ENCODE measurements at regions not wholly inside any gene's neighbourhood (a gene's known extent, or its start where the extent isn't known, plus 50 kb on each side); places are given as distances from the start of the nearest gene placed in this dataset.

DNA sequence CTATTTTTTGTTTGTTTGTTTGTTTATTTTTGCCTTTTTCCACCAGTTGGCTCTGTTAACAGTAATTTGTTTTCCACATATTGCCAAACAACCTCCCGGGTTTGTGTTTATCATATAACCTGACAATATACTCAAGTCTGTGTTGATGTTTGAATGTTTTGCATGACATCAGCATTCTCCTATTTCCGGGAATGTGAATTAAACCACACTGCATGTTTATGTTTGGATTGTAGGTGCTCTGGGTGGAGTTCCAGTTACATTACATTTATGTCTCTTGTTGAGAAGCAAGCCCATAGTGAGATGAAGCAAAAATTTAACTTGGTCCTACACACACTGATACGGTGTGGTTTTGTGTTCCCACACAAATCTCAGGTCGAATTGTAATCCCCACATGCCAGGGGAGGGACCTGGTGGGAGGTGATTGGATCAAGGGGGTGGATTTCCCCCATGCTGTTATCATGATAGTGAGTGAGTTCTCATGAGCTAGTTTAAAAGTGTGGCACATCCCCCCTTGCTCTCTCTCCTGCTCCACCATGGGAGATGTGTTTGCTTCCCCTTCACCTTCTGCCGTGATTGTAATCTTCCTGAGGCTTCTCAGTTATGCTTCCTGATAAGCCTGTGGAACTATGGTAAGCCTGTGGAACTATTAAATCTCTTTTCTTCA lies 54.4 kb upstream of the CLNK start (continued):
- TF ChIP-seq, protein P1, sequence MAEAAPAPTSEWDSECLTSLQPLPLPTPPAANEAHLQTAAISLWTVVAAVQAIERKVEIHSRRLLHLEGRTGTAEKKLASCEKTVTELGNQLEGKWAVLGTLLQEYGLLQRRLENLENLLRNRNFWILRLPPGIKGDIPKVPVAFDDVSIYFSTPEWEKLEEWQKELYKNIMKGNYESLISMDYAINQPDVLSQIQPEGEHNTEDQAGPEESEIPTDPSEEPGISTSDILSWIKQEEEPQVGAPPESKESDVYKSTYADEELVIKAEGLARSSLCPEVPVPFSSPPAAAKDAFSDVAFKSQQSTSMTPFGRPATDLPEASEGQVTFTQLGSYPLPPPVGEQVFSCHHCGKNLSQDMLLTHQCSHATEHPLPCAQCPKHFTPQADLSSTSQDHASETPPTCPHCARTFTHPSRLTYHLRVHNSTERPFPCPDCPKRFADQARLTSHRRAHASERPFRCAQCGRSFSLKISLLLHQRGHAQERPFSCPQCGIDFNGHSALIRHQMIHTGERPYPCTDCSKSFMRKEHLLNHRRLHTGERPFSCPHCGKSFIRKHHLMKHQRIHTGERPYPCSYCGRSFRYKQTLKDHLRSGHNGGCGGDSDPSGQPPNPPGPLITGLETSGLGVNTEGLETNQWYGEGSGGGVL (tag by site-specific recombination; IDR thresholded peaks at IDR 0.05) = 0 out of 2 replicates have a peak, but pooled peaks have one; percentile 22
- TF ChIP-seq ZNF473 (tag by site-specific recombination; IDR thresholded peaks at IDR 0.05) = no peak
- TF ChIP-seq TCF7L2 (IDR thresholded peaks at IDR 0.05; ENCODE audit: borderline replicate concordance, low read depth, low read length) = no peak
- no peak for TF ChIP-seq ZNF266 (tag by site-specific recombination; IDR thresholded peaks at IDR 0.05; ENCODE audit: low read depth)
- no peak for TF ChIP-seq ZNF155 (tag by site-specific recombination; IDR thresholded peaks at IDR 0.05)
- TF ChIP-seq ZXDB (tag by site-specific recombination; IDR thresholded peaks at IDR 0.05) = no peak
- TF ChIP-seq PRDM1 (tag by site-specific recombination; IDR thresholded peaks at IDR 0.05) = no peak
- no peak for TF ChIP-seq ZNF140 (tag by site-specific recombination; IDR thresholded peaks at IDR 0.05)
- no peak for TF ChIP-seq ZNF776 (tag by site-specific recombination; IDR thresholded peaks at IDR 0.05; ENCODE audit: borderline replicate concordance)
- TF ChIP-seq ZNF670 (tag by site-specific recombination; IDR thresholded peaks at IDR 0.05; ENCODE audit: low read depth) = no peak
- no peak for TF ChIP-seq ZNF791 (tag by site-specific recombination; IDR thresholded peaks at IDR 0.05)
- TF ChIP-seq ZSCAN23 (tag by site-specific recombination; IDR thresholded peaks at IDR 0.05) = no peak
- TF ChIP-seq SP2 (tag by site-specific recombination; IDR thresholded peaks at IDR 0.05) = no peak
- TF ChIP-seq ZNF174 (tag by site-specific recombination; IDR thresholded peaks at IDR 0.05) = no peak
- TF ChIP-seq, protein P2, sequence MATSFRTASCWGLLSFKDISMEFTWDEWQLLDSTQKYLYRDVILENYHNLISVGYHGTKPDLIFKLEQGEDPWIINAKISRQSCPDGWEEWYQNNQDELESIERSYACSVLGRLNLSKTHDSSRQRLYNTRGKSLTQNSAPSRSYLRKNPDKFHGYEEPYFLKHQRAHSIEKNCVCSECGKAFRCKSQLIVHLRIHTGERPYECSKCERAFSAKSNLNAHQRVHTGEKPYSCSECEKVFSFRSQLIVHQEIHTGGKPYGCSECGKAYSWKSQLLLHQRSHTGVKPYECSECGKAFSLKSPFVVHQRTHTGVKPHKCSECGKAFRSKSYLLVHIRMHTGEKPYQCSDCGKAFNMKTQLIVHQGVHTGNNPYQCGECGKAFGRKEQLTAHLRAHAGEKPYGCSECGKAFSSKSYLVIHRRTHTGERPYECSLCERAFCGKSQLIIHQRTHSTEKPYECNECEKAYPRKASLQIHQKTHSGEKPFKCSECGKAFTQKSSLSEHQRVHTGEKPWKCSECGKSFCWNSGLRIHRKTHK (tag by site-specific recombination; IDR thresholded peaks at IDR 0.05) = no peak
- TF ChIP-seq, protein P3, sequence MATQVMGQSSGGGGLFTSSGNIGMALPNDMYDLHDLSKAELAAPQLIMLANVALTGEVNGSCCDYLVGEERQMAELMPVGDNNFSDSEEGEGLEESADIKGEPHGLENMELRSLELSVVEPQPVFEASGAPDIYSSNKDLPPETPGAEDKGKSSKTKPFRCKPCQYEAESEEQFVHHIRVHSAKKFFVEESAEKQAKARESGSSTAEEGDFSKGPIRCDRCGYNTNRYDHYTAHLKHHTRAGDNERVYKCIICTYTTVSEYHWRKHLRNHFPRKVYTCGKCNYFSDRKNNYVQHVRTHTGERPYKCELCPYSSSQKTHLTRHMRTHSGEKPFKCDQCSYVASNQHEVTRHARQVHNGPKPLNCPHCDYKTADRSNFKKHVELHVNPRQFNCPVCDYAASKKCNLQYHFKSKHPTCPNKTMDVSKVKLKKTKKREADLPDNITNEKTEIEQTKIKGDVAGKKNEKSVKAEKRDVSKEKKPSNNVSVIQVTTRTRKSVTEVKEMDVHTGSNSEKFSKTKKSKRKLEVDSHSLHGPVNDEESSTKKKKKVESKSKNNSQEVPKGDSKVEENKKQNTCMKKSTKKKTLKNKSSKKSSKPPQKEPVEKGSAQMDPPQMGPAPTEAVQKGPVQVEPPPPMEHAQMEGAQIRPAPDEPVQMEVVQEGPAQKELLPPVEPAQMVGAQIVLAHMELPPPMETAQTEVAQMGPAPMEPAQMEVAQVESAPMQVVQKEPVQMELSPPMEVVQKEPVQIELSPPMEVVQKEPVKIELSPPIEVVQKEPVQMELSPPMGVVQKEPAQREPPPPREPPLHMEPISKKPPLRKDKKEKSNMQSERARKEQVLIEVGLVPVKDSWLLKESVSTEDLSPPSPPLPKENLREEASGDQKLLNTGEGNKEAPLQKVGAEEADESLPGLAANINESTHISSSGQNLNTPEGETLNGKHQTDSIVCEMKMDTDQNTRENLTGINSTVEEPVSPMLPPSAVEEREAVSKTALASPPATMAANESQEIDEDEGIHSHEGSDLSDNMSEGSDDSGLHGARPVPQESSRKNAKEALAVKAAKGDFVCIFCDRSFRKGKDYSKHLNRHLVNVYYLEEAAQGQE (tag by site-specific recombination; IDR thresholded peaks at IDR 0.05) = no peak
- peak; percentile 50 for TF ChIP-seq ZFHX2 (tag by site-specific recombination; conservative IDR thresholded peaks at IDR 0.05)
- TF ChIP-seq, protein P4, sequence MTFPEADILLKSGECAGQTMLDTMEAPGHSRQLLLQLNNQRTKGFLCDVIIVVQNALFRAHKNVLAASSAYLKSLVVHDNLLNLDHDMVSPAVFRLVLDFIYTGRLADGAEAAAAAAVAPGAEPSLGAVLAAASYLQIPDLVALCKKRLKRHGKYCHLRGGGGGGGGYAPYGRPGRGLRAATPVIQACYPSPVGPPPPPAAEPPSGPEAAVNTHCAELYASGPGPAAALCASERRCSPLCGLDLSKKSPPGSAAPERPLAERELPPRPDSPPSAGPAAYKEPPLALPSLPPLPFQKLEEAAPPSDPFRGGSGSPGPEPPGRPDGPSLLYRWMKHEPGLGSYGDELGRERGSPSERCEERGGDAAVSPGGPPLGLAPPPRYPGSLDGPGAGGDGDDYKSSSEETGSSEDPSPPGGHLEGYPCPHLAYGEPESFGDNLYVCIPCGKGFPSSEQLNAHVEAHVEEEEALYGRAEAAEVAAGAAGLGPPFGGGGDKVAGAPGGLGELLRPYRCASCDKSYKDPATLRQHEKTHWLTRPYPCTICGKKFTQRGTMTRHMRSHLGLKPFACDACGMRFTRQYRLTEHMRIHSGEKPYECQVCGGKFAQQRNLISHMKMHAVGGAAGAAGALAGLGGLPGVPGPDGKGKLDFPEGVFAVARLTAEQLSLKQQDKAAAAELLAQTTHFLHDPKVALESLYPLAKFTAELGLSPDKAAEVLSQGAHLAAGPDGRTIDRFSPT (tag by site-specific recombination; IDR thresholded peaks at IDR 0.05) = no peak
- no peak for TF ChIP-seq ZNF514 (tag by site-specific recombination; IDR thresholded peaks at IDR 0.05)
